ENCODE measurements at regions not wholly inside any gene's neighbourhood (a gene's known extent, or its start where the extent isn't known, plus 50 kb on each side); places are given as distances from the start of the nearest gene placed in this dataset.

DNA sequence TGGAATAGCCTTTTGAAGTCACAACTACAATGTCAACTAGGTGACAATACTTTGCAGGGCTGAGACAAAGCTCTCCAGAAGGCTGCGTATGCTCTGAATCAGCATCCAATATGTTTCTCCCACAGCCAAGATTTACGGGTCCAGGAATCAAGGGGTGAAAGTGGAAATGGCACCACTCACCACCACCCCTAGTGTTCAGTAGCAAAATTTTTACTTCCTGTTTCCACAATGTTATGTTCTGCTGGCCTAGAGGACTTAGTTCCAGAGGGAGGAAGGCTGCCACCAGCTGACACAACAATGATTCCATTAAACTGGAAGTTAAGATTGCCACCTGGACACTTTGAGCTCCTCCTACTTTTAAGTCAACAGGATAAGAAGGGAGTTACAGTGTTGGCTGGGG lies 68.5 kb upstream of the MPEG1 start:
- H3K4me1 ChIP-seq (ENCODE audit: control insufficient read depth, insufficient read depth, low read length) = no peaks in the 10 kb centered on the region
- no peaks in the 10 kb centered on the region for H3K9me3 ChIP-seq (ENCODE audit: control insufficient read depth, insufficient read depth, low read length)
- DNase-seq (ENCODE audit: low read depth in 4 of 6, low spot score in 6 of 6) = no peak
- no peaks in the 10 kb centered on the region for H3K27me3 ChIP-seq (ENCODE audit: control insufficient read depth, insufficient read depth, low read length)
- no CpG with 5 or more reads among the region's 2 CpGs for WGBS (ENCODE audit: insufficient coverage)
- H3K27ac ChIP-seq (ENCODE audit: low read depth, low read length) = no peak overlapping the region
- H3K4me3 ChIP-seq (ENCODE audit: low read depth, low read length) = no peak overlapping the region
- H3K36me3 ChIP-seq (ENCODE audit: control insufficient read depth, insufficient read depth, low read length) = no peaks in the 10 kb centered on the region

GRCh38 chr11:59273373-59273841 lies 60.7 kb upstream of the MPEG1 start:
- Histone ChIP-seq H3K9me3 (ENCODE audit: control insufficient read depth, insufficient read depth, low read length) (no peaks in the 10 kb centered on the region), H3K27ac (ENCODE audit: low read depth, low read length) (no peak overlapping the region), H3K36me3 (ENCODE audit: control insufficient read depth, insufficient read depth, low read length) (no peaks in the 10 kb centered on the region), H3K27me3 (ENCODE audit: control insufficient read depth, insufficient read depth, low read length) (no peaks in the 10 kb centered on the region), H3K4me1 (ENCODE audit: control insufficient read depth, insufficient read depth, low read length) (no peaks in the 10 kb centered on the region), H3K4me3 (ENCODE audit: low read depth, low read length) (no peak overlapping the region)
- DNase-seq (ENCODE audit: low read depth in 4 of 6, low spot score in 6 of 6) = no peak
- WGBS (ENCODE audit: insufficient coverage) = 100% methylated on average over 1 of the region's 3 CpGs

GRCh38 chr11:59272771-59273372 lies 60.1 kb upstream of the MPEG1 start:
- Histone ChIP-seq H3K9me3 (ENCODE audit: control insufficient read depth, insufficient read depth, low read length) (no peaks in the 10 kb centered on the region), H3K4me3 (ENCODE audit: low read depth, low read length) (no peak overlapping the region), H3K27ac (ENCODE audit: low read depth, low read length) (no peak overlapping the region), H3K36me3 (ENCODE audit: control insufficient read depth, insufficient read depth, low read length) (no peaks in the 10 kb centered on the region), H3K27me3 (ENCODE audit: control insufficient read depth, insufficient read depth, low read length) (no peaks in the 10 kb centered on the region), H3K4me1 (ENCODE audit: control insufficient read depth, insufficient read depth, low read length) (no peaks in the 10 kb centered on the region)
- no peak for DNase-seq (ENCODE audit: low read depth in 4 of 6, low spot score in 6 of 6)
- 94% methylated on average over 5 of the region's 6 CpGs for WGBS (ENCODE audit: insufficient coverage)

GRCh38 chr11:59271811-59272327 lies 59.1 kb upstream of the MPEG1 start:
- H3K36me3 ChIP-seq (ENCODE audit: control insufficient read depth, insufficient read depth, low read length) = no peaks in the 10 kb centered on the region
- no peaks in the 10 kb centered on the region for H3K4me1 ChIP-seq (ENCODE audit: control insufficient read depth, insufficient read depth, low read length)
- H3K27ac ChIP-seq (ENCODE audit: low read depth, low read length) = no peak overlapping the region
- no peaks in the 10 kb centered on the region for H3K9me3 ChIP-seq (ENCODE audit: control insufficient read depth, insufficient read depth, low read length)
- H3K27me3 ChIP-seq (ENCODE audit: control insufficient read depth, insufficient read depth, low read length) = no peaks in the 10 kb centered on the region
- H3K4me3 ChIP-seq (ENCODE audit: low read depth, low read length) = no peak overlapping the region
- 94% methylated on average over 4 of the region's 4 CpGs for WGBS (ENCODE audit: insufficient coverage)
- DNase-seq (ENCODE audit: low read depth in 4 of 6, low spot score in 6 of 6) = no peak

GRCh38 chr11:59271247-59271755 lies 58.6 kb upstream of the MPEG1 start:
- H3K27me3 ChIP-seq (ENCODE audit: control insufficient read depth, insufficient read depth, low read length) = no peaks in the 10 kb centered on the region
- no peaks in the 10 kb centered on the region for H3K9me3 ChIP-seq (ENCODE audit: control insufficient read depth, insufficient read depth, low read length)
- WGBS (ENCODE audit: insufficient coverage) = 93% methylated on average over 3 of the region's 4 CpGs

DNA sequence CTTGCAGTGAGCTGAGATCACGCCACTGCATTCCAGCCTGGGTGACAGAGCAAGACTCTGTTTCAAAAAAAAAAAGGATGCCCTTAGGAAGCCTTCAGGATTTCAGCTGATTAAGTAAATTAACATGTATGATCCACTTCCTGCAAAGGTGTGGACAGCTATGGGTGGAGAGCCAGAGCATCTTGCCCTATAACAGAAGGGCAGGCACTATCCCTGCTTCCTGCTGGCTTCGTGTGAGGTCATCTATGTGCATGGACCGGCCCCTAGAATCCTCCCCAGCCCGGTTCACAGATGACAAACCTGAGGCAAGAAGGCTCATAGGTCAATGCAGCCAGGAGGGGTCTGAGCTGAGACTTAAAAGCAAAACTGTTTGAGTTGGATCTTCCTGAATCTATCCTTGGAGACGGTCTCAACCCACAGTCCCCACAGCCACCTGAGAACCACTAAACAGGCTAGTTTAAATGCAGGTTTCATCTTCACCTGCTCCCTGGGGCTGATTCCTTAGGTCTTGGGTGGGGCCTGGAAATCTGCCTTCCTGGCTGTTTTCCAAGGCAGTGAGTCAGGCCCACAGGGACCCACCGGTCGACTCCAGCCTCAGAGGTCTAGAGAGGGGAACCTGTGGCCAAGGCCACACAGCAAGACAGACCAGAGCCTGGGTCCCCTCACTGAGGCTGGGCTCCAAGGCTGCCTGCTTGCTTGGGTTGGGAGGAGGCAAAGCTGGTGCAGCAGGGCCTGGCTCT lies 55.2 kb upstream of the MPEG1 start:
- Histone ChIP-seq H3K36me3 (ENCODE audit: control insufficient read depth, insufficient read depth, low read length) (no peaks in the 10 kb centered on the region), H3K9me3 (ENCODE audit: control insufficient read depth, insufficient read depth, low read length) (no peaks in the 10 kb centered on the region), H3K27ac (ENCODE audit: low read depth, low read length) (no peak overlapping the region), H3K27me3 (ENCODE audit: control insufficient read depth, insufficient read depth, low read length) (no peaks in the 10 kb centered on the region), H3K4me3 (ENCODE audit: low read depth, low read length) (no peak overlapping the region), H3K4me1 (ENCODE audit: control insufficient read depth, insufficient read depth, low read length) (no peaks in the 10 kb centered on the region)
- DNase-seq (ENCODE audit: low read depth in 4 of 6, low spot score in 6 of 6) = no peak
- WGBS (ENCODE audit: insufficient coverage) = 89% methylated on average over 6 of the region's 7 CpGs

More at GRCh38 chr11:59271247-59271755, 58.6 kb upstream of the MPEG1 start:
- Histone ChIP-seq H3K27ac (ENCODE audit: low read depth, low read length) (no peak overlapping the region), H3K36me3 (ENCODE audit: control insufficient read depth, insufficient read depth, low read length) (no peaks in the 10 kb centered on the region), H3K4me3 (ENCODE audit: low read depth, low read length) (no peak overlapping the region), H3K4me1 (ENCODE audit: control insufficient read depth, insufficient read depth, low read length) (no peaks in the 10 kb centered on the region)
- DNase-seq (ENCODE audit: low read depth in 4 of 6, low spot score in 6 of 6) = no peak

GRCh38 chr11:59267196-59267595 lies 54.5 kb upstream of the MPEG1 start:
- Histone ChIP-seq H3K4me1 (ENCODE audit: control insufficient read depth, insufficient read depth, low read length) (no peaks in the 10 kb centered on the region), H3K4me3 (ENCODE audit: low read depth, low read length) (no peak overlapping the region), H3K27ac (ENCODE audit: low read depth, low read length) (no peak overlapping the region), H3K27me3 (ENCODE audit: control insufficient read depth, insufficient read depth, low read length) (no peaks in the 10 kb centered on the region), H3K36me3 (ENCODE audit: control insufficient read depth, insufficient read depth, low read length) (no peaks in the 10 kb centered on the region), H3K9me3 (ENCODE audit: control insufficient read depth, insufficient read depth, low read length) (no peaks in the 10 kb centered on the region)
- WGBS (ENCODE audit: insufficient coverage) = 66% methylated on average over 3 of the region's 4 CpGs
- DNase-seq (ENCODE audit: low read depth in 4 of 6, low spot score in 6 of 6) = no peak

- no peak overlapping the region for H3K4me3 ChIP-seq (ENCODE audit: low read depth, low read length)
- no peak for DNase-seq (ENCODE audit: low read depth in 4 of 6, low spot score in 6 of 6)
- no peaks in the 10 kb centered on the region for H3K9me3 ChIP-seq (ENCODE audit: control insufficient read depth, insufficient read depth, low read length)
- no peaks in the 10 kb centered on the region for H3K4me1 ChIP-seq (ENCODE audit: control insufficient read depth, insufficient read depth, low read length)
- no peaks in the 10 kb centered on the region for H3K36me3 ChIP-seq (ENCODE audit: control insufficient read depth, insufficient read depth, low read length)
- no peaks in the 10 kb centered on the region for H3K27me3 ChIP-seq (ENCODE audit: control insufficient read depth, insufficient read depth, low read length)
- H3K27ac ChIP-seq (ENCODE audit: low read depth, low read length) = no peak overlapping the region
- WGBS (ENCODE audit: insufficient coverage) = 93% methylated on average over 4 of the region's 4 CpGs
Observed at GRCh38 chr11:59266491-59266890, 53.8 kb upstream of the MPEG1 start.

GRCh38 chr11:59265735-59266134 lies 53.0 kb upstream of the MPEG1 start:
- H3K27ac ChIP-seq (ENCODE audit: low read depth, low read length) = no peak overlapping the region
- H3K36me3 ChIP-seq (ENCODE audit: control insufficient read depth, insufficient read depth, low read length) = no peaks in the 10 kb centered on the region
- DNase-seq (ENCODE audit: low read depth in 4 of 6, low spot score in 6 of 6) = no peak
- H3K4me1 ChIP-seq (ENCODE audit: control insufficient read depth, insufficient read depth, low read length) = no peaks in the 10 kb centered on the region
- H3K9me3 ChIP-seq (ENCODE audit: control insufficient read depth, insufficient read depth, low read length) = no peaks in the 10 kb centered on the region
- H3K27me3 ChIP-seq (ENCODE audit: control insufficient read depth, insufficient read depth, low read length) = no peaks in the 10 kb centered on the region
- WGBS (ENCODE audit: insufficient coverage) = 85% methylated on average over 1 of the region's 1 CpG
- no peak overlapping the region for H3K4me3 ChIP-seq (ENCODE audit: low read depth, low read length)

- Histone ChIP-seq H3K9me3 (ENCODE audit: control insufficient read depth, insufficient read depth, low read length) (no peaks in the 10 kb centered on the region), H3K27me3 (ENCODE audit: control insufficient read depth, insufficient read depth, low read length) (no peaks in the 10 kb centered on the region), H3K36me3 (ENCODE audit: control insufficient read depth, insufficient read depth, low read length) (no peaks in the 10 kb centered on the region), H3K4me1 (ENCODE audit: control insufficient read depth, insufficient read depth, low read length) (no peaks in the 10 kb centered on the region), H3K27ac (ENCODE audit: low read depth, low read length) (no peak overlapping the region), H3K4me3 (ENCODE audit: low read depth, low read length) (no peak overlapping the region)
- 96% methylated on average over 3 of the region's 8 CpGs for whole genome bisulfite sequencing (ENCODE audit: insufficient coverage)
- DNase-seq (ENCODE audit: low read depth in 4 of 6, low spot score in 6 of 6) = no peak
Observed at GRCh38 chr11:59264736-59265135, 52.0 kb upstream of the MPEG1 start.
